A673 (cell line): ENCODE measurements at regions not wholly inside any gene's neighbourhood (a gene's known extent, or its start where the extent isn't known, plus 50 kb on each side); places are given as distances from the start of the nearest gene placed in this dataset.

Experiments used
- CTCF ChIP-seq: fragments of 300-800, 200-600 bp; sonication (generic); conservative IDR thresholded peaks from 2 replicates; pipeline ENCODE4 v1.5.1; 2017; ENCODE audit warnings: low read depth, mild to moderate bottlenecking, antibody characterized with exemption, low read length, moderate library complexity, mixed read lengths
- EZH2 ChIP-seq: fragments of 200-600 bp; sonication (generic); IDR thresholded peaks from 2 replicates; pipeline ENCODE4 v1.6.1; 2017; ENCODE audit warnings: borderline replicate concordance, low read depth, mild to moderate bottlenecking, mixed read lengths, antibody characterized with exemption, low read length; ENCODE audit not compliant: poor library complexity, severe bottlenecking

- TF ChIP-seq CTCF: no peak
- TF ChIP-seq EZH2: no peak
Observed at GRCh38 chr1:115545096-115545720, 96.6 kb upstream of the VANGL1 start.
